Calu3 (cell line): ENCODE measurements at regions not wholly inside any gene's neighbourhood (a gene's known extent, or its start where the extent isn't known, plus 50 kb on each side); places are given as distances from the start of the nearest gene placed in this dataset.

Experiments used
- BruUV-seq: library from RNA; stranded (reverse); fragments of 400-500 nt; replicated peaks from 2 replicates; lab custom pipeline; 2021; lab: Mats Ljungman, UMichigan
- CTCF ChIA-PET: fragments of 300-600 bp; sonication (Branson Sonifier 250); formaldehyde crosslinking; loops from one replicate; lab custom pipeline; 2022; ENCODE audit warnings: antibody characterized with exemption; lab: Charles Lee
- DNase-seq: peaks from one replicate; pipeline ENCODE4 v3.0.0; 2022
- H3K27ac Mint-ChIP-seq: one replicate; pipeline ENCODE4 v1.8.0; 2022; ENCODE audit warnings: mixed read lengths; ENCODE audit not compliant: unreplicated experiment
- H3K27me3 Mint-ChIP-seq: one replicate; pipeline ENCODE4 v1.8.0; 2022; ENCODE audit warnings: mixed read lengths; ENCODE audit not compliant: unreplicated experiment
- H3K36me3 Mint-ChIP-seq: one replicate; pipeline ENCODE4 v1.8.0; 2022; ENCODE audit warnings: mild to moderate bottlenecking, moderate library complexity, mixed read lengths; ENCODE audit not compliant: insufficient read depth, unreplicated experiment
- H3K4me1 Mint-ChIP-seq: one replicate; pipeline ENCODE4 v1.8.0; 2022; ENCODE audit warnings: mild to moderate bottlenecking, low read depth, mixed read lengths; ENCODE audit not compliant: unreplicated experiment
- H3K4me3 Mint-ChIP-seq: one replicate; pipeline ENCODE4 v1.8.0; 2022; ENCODE audit warnings: mild to moderate bottlenecking, low read depth, moderate library complexity, mixed read lengths; ENCODE audit not compliant: unreplicated experiment
- H3K9me3 Mint-ChIP-seq: one replicate; pipeline ENCODE4 v1.8.0; 2022; ENCODE audit warnings: low read depth, mixed read lengths; ENCODE audit not compliant: unreplicated experiment
- intact Hi-C: fragments of 100-400 bp; cut with micrococcal nuclease; formaldehyde crosslinking; loops from one replicate; pipeline ENCODE4 v1.10.0; 2022; ENCODE audit not compliant: unreplicated experiment
- TF ChIP-seq, protein P1 (sequence below): fragments of 200-600 bp; IDR thresholded peaks from one replicate; pipeline ENCODE4 v1.8.0; 2022; ENCODE audit warnings: antibody characterized with exemption; ENCODE audit not compliant: unreplicated experiment

DNA sequence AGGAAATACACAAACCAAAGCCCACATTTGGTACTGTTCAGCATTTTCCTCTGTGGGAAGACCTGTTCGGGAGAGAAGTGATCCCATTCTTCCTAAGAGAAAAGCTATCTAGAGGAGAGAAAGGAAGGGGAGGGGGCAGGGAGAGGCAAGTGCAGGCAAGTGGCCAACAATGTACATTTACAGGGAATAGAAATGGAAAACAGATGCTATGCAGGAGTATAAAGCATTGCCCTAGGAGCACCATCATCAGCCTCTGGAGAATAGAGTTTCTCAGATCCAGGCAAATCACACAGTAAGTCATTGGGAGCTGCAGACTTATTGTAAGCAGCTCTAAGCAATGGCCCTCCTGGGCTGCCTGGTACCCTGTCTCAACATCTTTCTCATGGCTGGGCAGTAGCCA, 424.4 kb upstream of the AUTS2 start:
- BruUV-seq, result no TSS peak
- H3K27ac Mint-ChIP-seq, result no peak overlapping the region
- H3K4me1 Mint-ChIP-seq, result no peaks in the 10 kb centered on the region
- intact Hi-C loops, result no loop called here
- DNase-seq, result no peak
- no peaks in the 10 kb centered on the region for H3K36me3 Mint-ChIP-seq
- TF ChIP-seq, protein P1, sequence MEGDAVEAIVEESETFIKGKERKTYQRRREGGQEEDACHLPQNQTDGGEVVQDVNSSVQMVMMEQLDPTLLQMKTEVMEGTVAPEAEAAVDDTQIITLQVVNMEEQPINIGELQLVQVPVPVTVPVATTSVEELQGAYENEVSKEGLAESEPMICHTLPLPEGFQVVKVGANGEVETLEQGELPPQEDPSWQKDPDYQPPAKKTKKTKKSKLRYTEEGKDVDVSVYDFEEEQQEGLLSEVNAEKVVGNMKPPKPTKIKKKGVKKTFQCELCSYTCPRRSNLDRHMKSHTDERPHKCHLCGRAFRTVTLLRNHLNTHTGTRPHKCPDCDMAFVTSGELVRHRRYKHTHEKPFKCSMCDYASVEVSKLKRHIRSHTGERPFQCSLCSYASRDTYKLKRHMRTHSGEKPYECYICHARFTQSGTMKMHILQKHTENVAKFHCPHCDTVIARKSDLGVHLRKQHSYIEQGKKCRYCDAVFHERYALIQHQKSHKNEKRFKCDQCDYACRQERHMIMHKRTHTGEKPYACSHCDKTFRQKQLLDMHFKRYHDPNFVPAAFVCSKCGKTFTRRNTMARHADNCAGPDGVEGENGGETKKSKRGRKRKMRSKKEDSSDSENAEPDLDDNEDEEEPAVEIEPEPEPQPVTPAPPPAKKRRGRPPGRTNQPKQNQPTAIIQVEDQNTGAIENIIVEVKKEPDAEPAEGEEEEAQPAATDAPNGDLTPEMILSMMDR, result no peak
- CTCF ChIA-PET, result no interaction called here
- no peaks in the 10 kb centered on the region for H3K27me3 Mint-ChIP-seq
- peaks cover 4% of the 10 kb centered on the region for H3K9me3 Mint-ChIP-seq
- H3K4me3 Mint-ChIP-seq, result no peak overlapping the region

- Mint-ChIP-seq H3K4me1 (no peaks in the 10 kb centered on the region), H3K27ac (no peak overlapping the region), H3K4me3 (no peak overlapping the region), H3K27me3 (no peaks in the 10 kb centered on the region), H3K36me3 (no peaks in the 10 kb centered on the region), H3K9me3 (peaks cover 4% of the 10 kb centered on the region)
- DNase-seq, result no peak
- CTCF ChIA-PET, result no interaction called here
- intact Hi-C loops, result no loop called here
- TF ChIP-seq, protein P1, result no peak
- BruUV-seq, result no TSS peak
Measured at GRCh38 chr7:69176841-69177240, 421.4 kb upstream of the AUTS2 start.

DNA sequence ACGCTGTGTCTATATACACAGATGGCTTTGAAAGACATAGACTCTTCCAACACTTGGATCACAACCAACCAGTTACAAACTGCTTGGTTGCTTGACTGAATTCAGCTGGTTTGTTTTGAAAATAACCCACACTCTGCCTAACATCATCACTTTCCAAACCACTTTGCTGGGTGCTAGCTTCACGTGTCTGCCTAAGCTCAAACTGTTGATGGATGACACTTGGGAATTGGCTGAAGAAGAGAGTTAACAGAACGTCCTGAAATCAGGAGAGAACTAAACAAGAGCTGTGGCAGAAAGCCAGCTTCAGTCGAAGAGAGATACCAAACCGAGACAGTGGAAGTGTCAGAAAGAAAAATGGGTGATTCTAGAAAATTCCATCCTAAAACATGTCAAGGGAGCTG, 420.8 kb upstream of the AUTS2 start:
- DNase-seq, result no peak
- Mint-ChIP-seq H3K4me1 (no peaks in the 10 kb centered on the region), H3K27me3 (no peaks in the 10 kb centered on the region), H3K36me3 (no peaks in the 10 kb centered on the region), H3K9me3 (peaks cover 6% of the 10 kb centered on the region), H3K27ac (no peak overlapping the region), H3K4me3 (no peak overlapping the region)
- no TSS peak for BruUV-seq
- intact Hi-C loops, result no loop called here
- CTCF ChIA-PET, result no interaction called here
- TF ChIP-seq, protein P1, result no peak

GRCh38 chr7:69177941-69178494, 420.3 kb upstream of the AUTS2 start:
- H3K9me3 Mint-ChIP-seq, result peaks cover 9% of the 10 kb centered on the region
- no TSS peak for BruUV-seq
- DNase-seq, result no peak
- no peaks in the 10 kb centered on the region for H3K4me1 Mint-ChIP-seq
- CTCF ChIA-PET, result no interaction called here
- H3K27ac Mint-ChIP-seq, result no peak overlapping the region
- no peaks in the 10 kb centered on the region for H3K27me3 Mint-ChIP-seq
- intact Hi-C loops, result no loop called here
- H3K4me3 Mint-ChIP-seq, result no peak overlapping the region
- no peaks in the 10 kb centered on the region for H3K36me3 Mint-ChIP-seq
- TF ChIP-seq, protein P1, result no peak
